ENCODE measurements at regions not wholly inside any gene's neighbourhood (a gene's known extent, or its start where the extent isn't known, plus 50 kb on each side); places are given as distances from the start of the nearest gene placed in this dataset.

DNA sequence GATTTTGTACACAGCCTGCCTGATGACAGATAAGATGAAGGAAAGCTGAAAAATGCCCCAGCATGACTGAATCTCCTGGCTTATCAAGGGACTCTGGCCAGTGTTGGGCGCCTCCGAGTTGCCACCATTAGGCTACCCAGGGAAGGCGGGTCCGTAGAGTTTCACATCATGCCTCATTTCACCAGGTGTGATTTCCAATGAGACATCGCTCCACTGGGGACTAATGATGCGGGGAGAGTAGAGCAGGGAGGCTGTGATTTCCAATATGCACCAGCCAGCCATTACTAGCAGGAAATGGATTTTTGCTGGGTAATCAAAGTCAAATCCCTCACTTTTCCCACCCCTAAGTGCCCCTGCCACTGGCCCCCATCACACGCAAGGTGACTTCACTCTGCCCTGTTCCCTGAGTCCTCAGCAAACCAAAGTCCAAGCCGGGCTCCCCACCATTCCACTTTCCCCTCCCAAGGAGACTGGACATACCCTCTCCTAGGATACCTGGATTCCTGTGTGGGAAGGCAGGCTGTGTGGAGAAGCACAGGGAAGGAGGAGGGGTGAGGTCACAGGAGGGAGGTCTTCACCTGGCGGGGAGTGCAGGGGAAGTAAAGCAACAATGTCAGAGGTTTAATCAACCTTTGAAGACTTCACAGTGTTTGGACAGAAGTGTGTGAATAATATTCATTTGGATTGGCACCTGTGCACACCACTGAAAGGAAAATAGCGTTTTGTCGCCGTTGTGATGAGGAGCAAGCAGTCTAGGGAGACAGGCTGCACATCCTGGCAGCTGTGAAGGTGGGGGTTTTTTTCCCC, 613.3 kb upstream of the CADM1 start:
- TF ChIP-seq, protein P1, sequence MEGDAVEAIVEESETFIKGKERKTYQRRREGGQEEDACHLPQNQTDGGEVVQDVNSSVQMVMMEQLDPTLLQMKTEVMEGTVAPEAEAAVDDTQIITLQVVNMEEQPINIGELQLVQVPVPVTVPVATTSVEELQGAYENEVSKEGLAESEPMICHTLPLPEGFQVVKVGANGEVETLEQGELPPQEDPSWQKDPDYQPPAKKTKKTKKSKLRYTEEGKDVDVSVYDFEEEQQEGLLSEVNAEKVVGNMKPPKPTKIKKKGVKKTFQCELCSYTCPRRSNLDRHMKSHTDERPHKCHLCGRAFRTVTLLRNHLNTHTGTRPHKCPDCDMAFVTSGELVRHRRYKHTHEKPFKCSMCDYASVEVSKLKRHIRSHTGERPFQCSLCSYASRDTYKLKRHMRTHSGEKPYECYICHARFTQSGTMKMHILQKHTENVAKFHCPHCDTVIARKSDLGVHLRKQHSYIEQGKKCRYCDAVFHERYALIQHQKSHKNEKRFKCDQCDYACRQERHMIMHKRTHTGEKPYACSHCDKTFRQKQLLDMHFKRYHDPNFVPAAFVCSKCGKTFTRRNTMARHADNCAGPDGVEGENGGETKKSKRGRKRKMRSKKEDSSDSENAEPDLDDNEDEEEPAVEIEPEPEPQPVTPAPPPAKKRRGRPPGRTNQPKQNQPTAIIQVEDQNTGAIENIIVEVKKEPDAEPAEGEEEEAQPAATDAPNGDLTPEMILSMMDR (IDR thresholded peaks at IDR 0.05; ENCODE audit: insufficient read depth, low read length, poor library complexity, severe bottlenecking) = no peak
- H3K27me3 ChIP-seq (replicated peaks; ENCODE audit: control insufficient read depth, insufficient read depth, low read length) = no peaks in the 10 kb centered on the region; the same call in 1 of the 2 replicates
- no peak for DNase-seq (ENCODE audit: extremely low read depth, insufficient read length)
- H3K4me3 ChIP-seq (replicated peaks; ENCODE audit: low read depth, low read length) = no peak overlapping the region
- no peaks in the 10 kb centered on the region for H3K36me3 ChIP-seq (ENCODE audit: control insufficient read depth, insufficient read depth, low read length)

DNA sequence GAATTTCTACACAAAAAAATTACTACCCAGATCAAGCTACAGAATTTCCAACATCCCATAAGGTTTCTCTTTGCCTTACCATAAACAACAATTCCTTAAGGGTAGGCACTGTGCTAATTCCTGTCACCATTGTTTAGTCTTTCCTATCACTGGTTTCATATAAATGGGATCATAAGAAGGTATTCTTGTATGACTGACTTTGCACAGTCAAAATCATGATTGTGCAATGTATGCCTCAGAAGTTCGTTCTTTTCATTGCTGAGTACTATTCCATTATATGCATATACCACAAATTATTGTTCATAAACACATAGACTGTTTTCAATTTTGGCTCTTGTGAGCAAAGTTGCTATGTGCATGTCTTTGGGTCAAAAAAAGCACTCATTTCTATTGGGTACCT, 611.6 kb upstream of the CADM1 start:
- H3K27me3 ChIP-seq (replicated peaks; ENCODE audit: control insufficient read depth, insufficient read depth, low read length) = no peaks in the 10 kb centered on the region; the same call in 1 of the 2 replicates
- no peaks in the 10 kb centered on the region for H3K36me3 ChIP-seq (ENCODE audit: control insufficient read depth, insufficient read depth, low read length)
- no peak for DNase-seq (ENCODE audit: extremely low read depth, insufficient read length)
- no peak overlapping the region for H3K4me3 ChIP-seq (replicated peaks; ENCODE audit: low read depth, low read length)
- TF ChIP-seq, protein P1 (IDR thresholded peaks at IDR 0.05; ENCODE audit: insufficient read depth, low read length, poor library complexity, severe bottlenecking) = no peak

DNA sequence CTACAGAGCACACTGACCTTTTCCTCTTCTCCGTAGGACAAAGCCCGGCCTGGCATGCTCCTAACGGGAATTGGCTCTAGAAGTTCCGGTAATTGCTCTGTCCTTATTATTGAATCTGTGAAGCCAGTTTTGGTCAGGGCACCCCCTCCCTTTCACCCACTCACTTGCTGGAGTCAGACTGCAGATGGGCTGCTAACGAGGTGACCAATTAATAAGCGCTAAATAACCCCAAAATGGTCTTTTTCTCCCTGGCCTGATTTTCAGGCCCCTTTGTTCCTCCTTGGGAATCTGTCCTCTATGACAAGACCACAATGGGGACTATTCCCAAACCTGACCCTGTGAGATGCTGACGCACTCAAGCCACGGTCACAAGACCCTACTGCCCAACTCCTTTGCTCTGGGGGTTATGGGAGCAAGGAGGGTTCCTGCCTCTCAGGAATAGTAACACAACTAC, 610.0 kb upstream of the CADM1 start:
- DNase-seq (ENCODE audit: extremely low read depth, insufficient read length) = no peak
- no peak overlapping the region for H3K4me3 ChIP-seq (replicated peaks; ENCODE audit: low read depth, low read length)
- TF ChIP-seq, protein P1 (IDR thresholded peaks at IDR 0.05; ENCODE audit: insufficient read depth, low read length, poor library complexity, severe bottlenecking) = no peak
- no peaks in the 10 kb centered on the region; the same call in 1 of the 2 replicates for H3K27me3 ChIP-seq (replicated peaks; ENCODE audit: control insufficient read depth, insufficient read depth, low read length)
- no peaks in the 10 kb centered on the region for H3K36me3 ChIP-seq (ENCODE audit: control insufficient read depth, insufficient read depth, low read length)

DNA sequence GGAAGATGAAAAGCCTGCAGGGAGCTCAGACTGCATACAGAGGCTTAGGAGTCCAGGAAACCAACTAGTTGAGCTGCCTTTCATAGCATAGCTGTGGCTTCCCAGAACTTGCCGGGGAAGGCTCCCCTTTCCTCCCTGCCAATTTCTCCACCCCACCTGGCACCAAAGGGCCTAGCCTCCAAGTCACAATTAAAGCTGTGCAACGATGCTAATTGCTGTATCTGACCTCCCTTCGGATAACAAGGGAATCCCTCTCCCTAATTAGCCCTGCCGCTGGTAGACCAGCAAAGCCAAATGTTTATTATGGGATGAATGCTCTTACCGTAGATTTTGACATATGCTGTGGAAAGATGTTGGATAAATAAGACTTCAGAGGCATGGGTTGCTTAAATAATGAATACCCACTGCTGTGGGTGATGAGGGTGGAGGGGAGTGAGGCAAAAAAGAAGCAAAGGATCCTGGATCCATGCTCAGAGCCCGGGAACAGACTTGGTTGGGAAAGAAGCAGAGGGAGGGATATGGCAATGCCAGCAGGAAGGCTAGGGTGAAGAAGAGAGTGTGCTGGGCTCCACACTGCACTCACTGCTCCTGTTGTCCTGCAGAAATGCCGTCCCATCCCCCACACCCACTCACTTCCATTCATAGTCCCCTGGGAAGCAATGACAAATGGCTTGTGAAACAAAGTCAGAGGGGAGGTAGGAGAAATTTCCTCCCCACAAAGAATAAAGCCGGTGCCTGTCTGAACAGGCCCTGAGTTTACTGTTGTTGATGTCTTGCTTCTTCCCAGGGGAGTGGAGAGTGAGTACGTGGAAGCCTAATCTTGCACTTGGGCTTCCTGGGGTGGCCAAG, 608.1 kb upstream of the CADM1 start:
- H3K36me3 ChIP-seq (ENCODE audit: control insufficient read depth, insufficient read depth, low read length) = no peaks in the 10 kb centered on the region
- TF ChIP-seq, protein P1 (IDR thresholded peaks at IDR 0.05; ENCODE audit: insufficient read depth, low read length, poor library complexity, severe bottlenecking) = no peak
- no peak overlapping the region for H3K4me3 ChIP-seq (replicated peaks; ENCODE audit: low read depth, low read length)
- H3K27me3 ChIP-seq (replicated peaks; ENCODE audit: control insufficient read depth, insufficient read depth, low read length) = no peaks in the 10 kb centered on the region; the same call in 1 of the 2 replicates
- DNase-seq (ENCODE audit: extremely low read depth, insufficient read length) = no peak

DNA sequence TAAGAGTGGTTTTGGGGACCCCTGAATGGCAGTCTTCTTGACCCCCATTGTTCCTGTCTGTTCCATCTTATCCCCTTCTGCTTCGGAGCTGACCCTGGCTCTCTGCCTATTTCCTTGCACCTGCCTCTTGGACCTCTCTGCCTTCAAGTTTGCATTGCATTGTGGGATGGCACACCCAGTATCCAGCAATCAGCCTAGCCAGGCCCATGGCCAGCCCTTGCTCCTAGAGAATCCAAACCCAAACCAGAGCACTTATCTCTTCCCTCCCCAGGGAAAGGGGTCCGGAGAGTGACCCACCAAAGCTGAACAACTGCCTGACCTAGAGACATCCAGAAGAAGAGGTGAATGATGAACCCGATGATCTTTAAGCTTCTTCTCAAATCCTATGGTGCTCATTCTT, 607.3 kb upstream of the CADM1 start:
- DNase-seq (ENCODE audit: extremely low read depth, insufficient read length) = no peak
- H3K4me3 ChIP-seq (replicated peaks; ENCODE audit: low read depth, low read length) = no peak overlapping the region
- TF ChIP-seq, protein P1 (IDR thresholded peaks at IDR 0.05; ENCODE audit: insufficient read depth, low read length, poor library complexity, severe bottlenecking) = no peak
- H3K36me3 ChIP-seq (ENCODE audit: control insufficient read depth, insufficient read depth, low read length) = no peaks in the 10 kb centered on the region
- no peaks in the 10 kb centered on the region; the same call in 1 of the 2 replicates for H3K27me3 ChIP-seq (replicated peaks; ENCODE audit: control insufficient read depth, insufficient read depth, low read length)
